HepG2 (cell line): ENCODE measurements at regions not wholly inside any gene's neighbourhood (a gene's known extent, or its start where the extent isn't known, plus 50 kb on each side); places are given as distances from the start of the nearest gene placed in this dataset.

Experiments
- ATAC-seq: fragments of 200-7000 bp; cut with Tn5 transposase; 3 replicates; pipeline ENCODE4 v1.9.1; 2020; ENCODE audit warnings: mild to moderate bottlenecking, moderate library complexity
- BruUV-seq: library from RNA; stranded (reverse); fragments of 400-500 nt; replicated peaks from 2 replicates; lab custom pipeline; 2021; lab: Mats Ljungman, UMichigan
- CTCF ChIA-PET: fragments of 300-600 bp; formaldehyde crosslinking; extraction: SDS; loops from one replicate; lab custom pipeline; 2021; ENCODE audit warnings: low total read pairs, inconsistent platforms, low intra/inter-chr PET ratio; lab: Yijun Ruan, JAX
- POLR2A ChIA-PET: fragments of 350-600 bp; sonication (Branson Sonifier 250); formaldehyde crosslinking; loops from one replicate; lab custom pipeline; 2020; ENCODE audit warnings: antibody characterized with exemption, inconsistent platforms; lab: Yijun Ruan, JAX
- DNase-seq: peaks from one replicate; pipeline ENCODE4 v3.0.0-alpha.2; 2015; ENCODE audit warnings: low spot score
- FAIRE-seq: peaks from 3 replicates; lab custom pipeline; 2011; peaks lifted over from hg19 to GRCh38; lab: Jason Lieb, UNC
- H2AFZ ChIP-seq: one replicate; pipeline ENCODE4 v1.6.1; 2011; ENCODE audit warnings: low read length, inconsistent platforms
- H3K27ac ChIP-seq: fragments of 300-600 bp; 3 replicates; pipeline ENCODE4 v1.8.0; 2011; ENCODE audit warnings: mixed run types, mild to moderate bottlenecking, mixed read lengths, low read length, inconsistent platforms; ENCODE audit not compliant: insufficient read depth; ENCODE audit errors: extremely low read length
- H3K27me3 ChIP-seq, 2 experiments: fragments of 200-600 bp in 1 of 2; 2 replicates in 1 of 2; 3 replicates in 1 of 2; pipeline versions ENCODE4 v1.6.0 to v1.8.0; 2011; ENCODE audit warnings: low read length in 2 of 2, mild to moderate bottlenecking in 2 of 2, moderate library complexity in 2 of 2, inconsistent platforms in 1 of 2; ENCODE audit not compliant: insufficient read depth in 2 of 2, control insufficient read depth in 1 of 2
- H3K36me3 ChIP-seq, 2 experiments: fragments of 200-600 bp in 1 of 2; replicated peaks in 1 of 2; 2 replicates in 1 of 2; 3 replicates in 1 of 2; pipeline versions ENCODE4 v1.5.1 to v1.8.0; 2011; ENCODE audit warnings: low read length in 2 of 2, inconsistent platforms in 1 of 2; ENCODE audit not compliant: insufficient read depth in 2 of 2, control insufficient read depth in 1 of 2
- H3K4me1 ChIP-seq: 2 replicates; pipeline ENCODE4 v1.5.1; 2012; ENCODE audit warnings: low read length, inconsistent platforms; ENCODE audit not compliant: insufficient read depth
- H3K4me2 ChIP-seq: 2 replicates; pipeline ENCODE4 v1.6.0; 2011; ENCODE audit warnings: low read depth, low read length, inconsistent platforms
- H3K4me3 ChIP-seq, 3 experiments: fragments of 200-600 bp in 1 of 3; sonication (generic), shearing (Covaris generic) in 1 of 3; replicated peaks in 1 of 3; 2 replicates each; pipeline ENCODE4 v1.5.1; 2011 to 2016; ENCODE audit warnings: low read length in 3 of 3, inconsistent platforms in 2 of 3, low read depth in 2 of 3, mild to moderate bottlenecking in 2 of 3, control low read depth in 1 of 3, mixed read lengths in 1 of 3; ENCODE audit not compliant: insufficient read depth in 1 of 3
- H3K79me2 ChIP-seq: one replicate; pipeline ENCODE4 v1.6.1; 2011; ENCODE audit warnings: low read length, inconsistent platforms; ENCODE audit not compliant: insufficient read depth
- H3K9ac ChIP-seq: 2 replicates; pipeline ENCODE4 v1.6.0; 2011; ENCODE audit warnings: mild to moderate bottlenecking, low read depth, low read length, inconsistent platforms; ENCODE audit not compliant: insufficient read depth
- H3K9me3 ChIP-seq: 2 replicates; pipeline ENCODE4 v1.5.1; 2012; ENCODE audit warnings: mild to moderate bottlenecking, low read length
- H4K20me1 ChIP-seq: 2 replicates; pipeline ENCODE4 v1.6.0; 2011; ENCODE audit warnings: inconsistent platforms, mild to moderate bottlenecking, low read length, moderate library complexity; ENCODE audit not compliant: insufficient read depth
- ARID2 ChIP-seq: sonication (generic); formaldehyde crosslinking; IDR thresholded peaks from 2 replicates; pipeline ENCODE4 v1.8.1; 2022; ENCODE audit warnings: mild to moderate bottlenecking, missing genetic modification reagents, borderline replicate concordance
- ASH2L ChIP-seq: fragments of 300-600, 200-600 bp; sonication (generic); IDR thresholded peaks from 2 replicates; pipeline ENCODE4 v1.7.0; 2017; ENCODE audit warnings: low read depth, mild to moderate bottlenecking, moderate library complexity, mixed read lengths, low read length; ENCODE audit not compliant: insufficient read length
- EP300 ChIP-seq, 3 experiments: sonication (generic) in 1 of 3; formaldehyde crosslinking in 1 of 3; IDR thresholded peaks; 2 replicates each; pipeline versions ENCODE4 v1.5.1 to v1.6.1; 2011 to 2020; ENCODE audit warnings: low read depth in 2 of 3, low read length in 2 of 3, borderline replicate concordance in 1 of 3, improper control_type of control experiment in 1 of 3, mild to moderate bottlenecking in 1 of 3, missing genetic modification reagents in 1 of 3, moderate library complexity in 1 of 3
- GTF2F1 ChIP-seq: fragments of 150-350 bp; IDR thresholded peaks from 2 replicates; pipeline ENCODE4 v1.6.1; 2014; ENCODE audit warnings: low read length
- KAT8 ChIP-seq: IDR thresholded peaks from 2 replicates; pipeline ENCODE4 v1.6.1; 2016; ENCODE audit warnings: missing genetic modification reagents, missing compliant biosample characterization
- MEIS2 ChIP-seq: sonication (generic); formaldehyde crosslinking; IDR thresholded peaks from 2 replicates; pipeline ENCODE4 v1.9.0; 2021; ENCODE audit warnings: mild to moderate bottlenecking, missing genetic modification reagents
- SNRNP70 ChIP-seq: fragments of 200-400 bp; formaldehyde crosslinking; IDR thresholded peaks from 2 replicates; pipeline ENCODE4 v1.6.1; 2017; ENCODE audit warnings: mild to moderate bottlenecking, low read depth, low read length, moderate library complexity
- THRA ChIP-seq: sonication (generic); formaldehyde crosslinking; IDR thresholded peaks from 2 replicates; pipeline ENCODE4 v1.4.0; 2020; ENCODE audit warnings: missing genetic modification reagents, borderline replicate concordance
- ZNF530 ChIP-seq: sonication (generic); formaldehyde crosslinking; IDR thresholded peaks from 2 replicates; pipeline ENCODE4 v1.5.0; 2020; ENCODE audit warnings: low read depth, mild to moderate bottlenecking, missing genetic modification reagents
- WGBS: methylation state at CpG from one replicate; pipeline ENCODE4 v1.1.6; 2017; ENCODE audit warnings: low lambda C conversion rate; 5-methylcytosine and 5-hydroxymethylcytosine counted together
- in situ Hi-C: cut with HindIII; loops from 2 replicates; pipeline ENCODE4 v1.10.0; 2017; ENCODE audit warnings: low pct_unique_long_range_greater_than_20kb; ENCODE audit not compliant: extremely low pct_ligation_motif_present
- intact Hi-C: fragments of 100-400 bp; cut with micrococcal nuclease; formaldehyde crosslinking; loops from one replicate; pipeline ENCODE4 v1.10.0; 2022; ENCODE audit not compliant: unreplicated experiment

DNA sequence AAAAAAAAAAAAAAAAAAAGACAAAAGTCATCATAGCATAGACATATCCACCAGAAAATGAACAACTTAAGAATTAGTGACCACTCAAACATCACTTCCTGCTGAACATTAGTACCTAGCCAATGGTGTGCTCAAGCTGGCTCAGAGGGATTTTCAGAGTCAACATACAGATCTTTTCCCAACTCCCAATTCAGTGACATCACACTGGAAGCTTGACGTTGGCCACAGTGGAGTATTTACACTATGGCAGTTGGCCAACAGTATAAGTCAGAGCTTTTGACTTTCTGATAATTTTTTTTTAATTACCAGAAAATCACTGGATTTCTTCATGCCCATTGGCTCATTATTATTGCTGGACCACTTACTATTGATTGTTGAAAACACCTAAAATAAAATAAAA is 383.5 kb downstream of the ARHGEF28 start:
- Histone ChIP-seq H3K4me1 (no peaks in the 10 kb centered on the region), H3K9me3 (no peaks in the 10 kb centered on the region), H3K27me3 (no peaks in the 10 kb centered on the region), H3K4me2 (no peak overlapping the region), H3K4me3 (no peak overlapping the region), H3K79me2 (no peaks in the 10 kb centered on the region), H2AFZ (no peak overlapping the region), H3K36me3 (no peaks in the 10 kb centered on the region), H4K20me1 (no peaks in the 10 kb centered on the region), H3K9ac (no peak overlapping the region), H3K27ac (no peak overlapping the region)
- no TSS peak for BruUV-seq
- intact Hi-C loops (no loop called here), in situ Hi-C loops (no loop called here)
- CTCF ChIA-PET: no interaction called here
- POLR2A ChIA-PET: no interaction called here
- TF ChIP-seq ZNF530 (CRISPR knock-in tag) (no peak), EP300 (IDR thresholded peaks at IDR 0.05; ENCODE audit: low read depth in 2 of 2, low read length in 2 of 2) (no peak), EP300 (CRISPR knock-in tag; IDR thresholded peaks at IDR 0.05; ENCODE audit: borderline replicate concordance) (no peak), ASH2L (no peak), SNRNP70 (no peak), KAT8 (CRISPR knock-in tag) (no peak), ARID2 (CRISPR knock-in tag) (no peak), GTF2F1 (no peak), MEIS2 (CRISPR knock-in tag) (no peak), THRA (CRISPR knock-in tag) (no peak)
- ATAC-seq (no peak), FAIRE-seq (no peak), DNase-seq (no peak)
- 0% methylated on average over 1 of the region's 1 CpG for WGBS
